Neural progenitor cell (in vitro differentiated cells): ENCODE measurements at regions not wholly inside any gene's neighbourhood (a gene's known extent, or its start where the extent isn't known, plus 50 kb on each side); places are given as distances from the start of the nearest gene placed in this dataset.

Source experiments
- DNase-seq: peaks from one replicate; pipeline ENCODE4 v3.0.0-alpha.2; 2016; ENCODE audit warnings: low spot score
- H2AFZ ChIP-seq: fragments of 200-600 bp; sonication (generic); replicated peaks from 2 replicates; pipeline ENCODE4 v1.6.1; 2016; ENCODE audit warnings: antibody characterized with exemption
- H3F3A ChIP-seq: fragments of 200-600 bp; sonication (generic); 2 replicates; pipeline ENCODE4 v1.6.1; 2016; ENCODE audit warnings: antibody characterized with exemption, low read depth
- H3K27ac ChIP-seq: fragments of 200-600 bp; sonication (generic); 2 replicates; pipeline ENCODE4 v1.5.1; 2016; ENCODE audit warnings: mild to moderate bottlenecking
- H3K27me3 ChIP-seq: fragments of 200-600 bp; sonication (generic); 2 replicates; pipeline ENCODE4 v1.6.1; 2016; ENCODE audit warnings: mild to moderate bottlenecking, moderate library complexity
- H3K36me3 ChIP-seq: fragments of 200-600 bp; sonication (generic); 2 replicates; pipeline ENCODE4 v1.5.1; 2016
- H3K4me1 ChIP-seq: fragments of 200-600 bp; sonication (generic); 2 replicates; pipeline ENCODE4 v1.6.1; 2016; ENCODE audit warnings: mixed run types
- H3K4me2 ChIP-seq: fragments of 200-600 bp; sonication (generic); 2 replicates; pipeline ENCODE4 v1.6.1; 2016
- H3K4me3 ChIP-seq: fragments of 200-600 bp; sonication (generic); 2 replicates; pipeline ENCODE4 v1.5.1; 2016
- H3K79me2 ChIP-seq: fragments of 200-600 bp; sonication (generic); 2 replicates; pipeline ENCODE4 v1.6.1; 2016; ENCODE audit warnings: low read depth
- H3K9ac ChIP-seq: fragments of 200-600 bp; sonication (generic); 2 replicates; pipeline ENCODE4 v1.6.1; 2016
- H3K9me3 ChIP-seq: fragments of 200-600 bp; sonication (generic); 2 replicates; pipeline ENCODE4 v1.5.1; 2016; ENCODE audit warnings: low read depth
- H4K20me1 ChIP-seq: fragments of 200-600 bp; sonication (generic); 2 replicates; pipeline ENCODE4 v1.6.1; 2016; ENCODE audit warnings: low read depth
- H3K27ac Mint-ChIP-seq: 3 replicates; pipeline ENCODE4 v1.8.0; 2021; ENCODE audit warnings: mixed read lengths
- H3K27me3 Mint-ChIP-seq: 2 replicates; pipeline ENCODE4 v1.8.0; 2022; ENCODE audit warnings: low read depth, mild to moderate bottlenecking, inconsistent platforms, moderate library complexity, mixed read lengths; ENCODE audit not compliant: insufficient read depth
- H3K36me3 Mint-ChIP-seq: 3 replicates; pipeline ENCODE4 v1.8.0; 2021; ENCODE audit warnings: mixed read lengths
- H3K4me1 Mint-ChIP-seq: 3 replicates; pipeline ENCODE4 v1.8.0; 2021; ENCODE audit warnings: mixed read lengths
- H3K4me3 Mint-ChIP-seq: 3 replicates; pipeline ENCODE4 v1.8.0; 2021; ENCODE audit warnings: mild to moderate bottlenecking, moderate library complexity, mixed read lengths
- H3K9me3 Mint-ChIP-seq: 3 replicates; pipeline ENCODE4 v1.8.0; 2020; ENCODE audit warnings: mixed read lengths
- CTCF ChIP-seq: fragments of 200-600 bp; sonication (generic); IDR thresholded peaks from 2 replicates; pipeline ENCODE4 v1.5.1; 2017; ENCODE audit warnings: antibody characterized with exemption, mild to moderate bottlenecking
- EZH2 ChIP-seq: fragments of 200-600 bp; sonication (generic); IDR thresholded peaks from 2 replicates; pipeline ENCODE4 v1.6.1; 2017; ENCODE audit warnings: antibody characterized with exemption, mild to moderate bottlenecking, moderate library complexity
- EZH2phosphoT487 ChIP-seq: fragments of 200-600 bp; sonication (generic); IDR thresholded peaks from 2 replicates; pipeline ENCODE4 v1.6.1; 2017; ENCODE audit warnings: antibody characterized with exemption

- no peaks in the 10 kb centered on the region for H3K27me3 Mint-ChIP-seq
- H4K20me1 ChIP-seq = no peaks in the 10 kb centered on the region
- H2AFZ ChIP-seq = no peak overlapping the region
Measured at GRCh38 chr18:73653827-73654226, 493.8 kb downstream of the FBXO15 start.

DNA sequence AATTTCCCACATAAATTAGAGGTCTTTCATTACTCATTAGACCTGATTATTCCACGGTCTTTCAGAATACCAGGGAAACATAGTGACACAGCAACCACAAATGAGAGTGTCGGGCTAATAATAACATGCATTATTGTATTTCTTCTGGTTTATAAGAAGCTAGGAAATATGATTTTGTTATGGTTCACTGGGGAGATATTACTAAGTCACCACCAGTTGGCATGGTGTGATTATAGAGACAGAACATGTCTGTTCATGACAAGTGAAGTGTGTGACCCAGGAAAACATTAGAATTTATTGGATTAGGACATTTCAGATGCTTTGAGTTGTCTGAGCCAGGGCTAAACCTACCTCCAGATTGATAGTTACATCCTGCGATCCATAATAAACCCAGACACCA is 494.4 kb downstream of the FBXO15 start:
- no peaks in the 10 kb centered on the region for H3K79me2 ChIP-seq
- H3K27me3 ChIP-seq = no peaks in the 10 kb centered on the region
- H3K4me2 ChIP-seq = no peak overlapping the region
- no peak for TF ChIP-seq EZH2
- no peak for TF ChIP-seq CTCF
- TF ChIP-seq EZH2phosphoT487 = no peak
- H3K9me3 Mint-ChIP-seq = no peaks in the 10 kb centered on the region
- no peaks in the 10 kb centered on the region for H3K36me3 Mint-ChIP-seq
- DNase-seq = no peak
- H3K4me3 ChIP-seq = no peak overlapping the region
- no peak overlapping the region for H3K4me3 Mint-ChIP-seq
- H3K27me3 Mint-ChIP-seq = no peaks in the 10 kb centered on the region
- H4K20me1 ChIP-seq = no peaks in the 10 kb centered on the region
- H3K4me1 ChIP-seq = no peaks in the 10 kb centered on the region
- no peaks in the 10 kb centered on the region for H3K9me3 ChIP-seq
- no peaks in the 10 kb centered on the region for H3K36me3 ChIP-seq
- no peaks in the 10 kb centered on the region for H3F3A ChIP-seq
- no peak overlapping the region for H3K27ac ChIP-seq
- no peak overlapping the region for H3K9ac ChIP-seq
- no peak overlapping the region for H3K27ac Mint-ChIP-seq
- H2AFZ ChIP-seq = no peak overlapping the region
- no peaks in the 10 kb centered on the region for H3K4me1 Mint-ChIP-seq

More at GRCh38 chr18:73653827-73654226, 493.8 kb downstream of the FBXO15 start:
- TF ChIP-seq EZH2 = no peak
- H3K4me3 ChIP-seq = no peak overlapping the region
- Mint-ChIP-seq H3K27ac (no peak overlapping the region), H3K4me1 (no peaks in the 10 kb centered on the region), H3K9me3 (no peaks in the 10 kb centered on the region), H3K4me3 (no peak overlapping the region), H3K36me3 (no peaks in the 10 kb centered on the region)
- H3K36me3 ChIP-seq = no peaks in the 10 kb centered on the region
- no peaks in the 10 kb centered on the region for H3K79me2 ChIP-seq
- no peak overlapping the region for H3K4me2 ChIP-seq
- no peak for DNase-seq
- H3K9me3 ChIP-seq = no peaks in the 10 kb centered on the region
- no peak overlapping the region for H3K27ac ChIP-seq
- no peaks in the 10 kb centered on the region for H3F3A ChIP-seq
- no peak overlapping the region for H3K9ac ChIP-seq
- no peaks in the 10 kb centered on the region for H3K27me3 ChIP-seq
- H3K4me1 ChIP-seq = no peaks in the 10 kb centered on the region

DNA sequence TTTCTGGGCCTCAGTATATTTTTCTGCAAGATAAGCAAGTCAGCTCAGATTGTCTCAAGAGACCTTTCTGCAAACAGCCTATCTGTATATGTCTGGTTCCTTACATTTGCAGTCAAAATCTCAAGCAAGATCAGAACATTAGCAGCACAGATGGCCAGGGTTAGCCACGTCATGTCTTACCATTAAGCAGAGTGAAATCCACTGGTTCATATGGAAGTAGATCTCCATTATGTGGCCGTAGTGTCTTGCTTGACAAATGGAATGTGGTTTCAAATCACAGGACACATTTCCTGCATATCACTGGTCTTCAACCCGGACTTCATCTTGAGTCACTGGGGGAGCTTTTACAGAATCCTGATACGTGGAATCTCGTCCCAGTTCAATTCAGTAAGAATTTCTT is 500.2 kb downstream of the FBXO15 start:
- H3K9ac ChIP-seq = no peak overlapping the region
- H3K79me2 ChIP-seq = no peaks in the 10 kb centered on the region
- H3K36me3 ChIP-seq = no peaks in the 10 kb centered on the region
- H4K20me1 ChIP-seq = no peaks in the 10 kb centered on the region
- no peak overlapping the region for H3K27ac Mint-ChIP-seq
- H3K27me3 Mint-ChIP-seq = no peaks in the 10 kb centered on the region
- no peaks in the 10 kb centered on the region for H3K9me3 ChIP-seq
- TF ChIP-seq EZH2 = no peak
- TF ChIP-seq EZH2phosphoT487 = no peak
- TF ChIP-seq CTCF = no peak
- H3K4me3 ChIP-seq = no peak overlapping the region
- H3K36me3 Mint-ChIP-seq = no peaks in the 10 kb centered on the region
- no peak overlapping the region for H3K4me2 ChIP-seq
- H3K4me3 Mint-ChIP-seq = no peak overlapping the region
- H3K9me3 Mint-ChIP-seq = no peaks in the 10 kb centered on the region
- no peak for DNase-seq
- no peaks in the 10 kb centered on the region for H3K4me1 Mint-ChIP-seq
- H3F3A ChIP-seq = no peaks in the 10 kb centered on the region
- H3K4me1 ChIP-seq = no peaks in the 10 kb centered on the region
- no peak overlapping the region for H2AFZ ChIP-seq
- H3K27ac ChIP-seq = no peak overlapping the region
- H3K27me3 ChIP-seq = no peaks in the 10 kb centered on the region

DNA sequence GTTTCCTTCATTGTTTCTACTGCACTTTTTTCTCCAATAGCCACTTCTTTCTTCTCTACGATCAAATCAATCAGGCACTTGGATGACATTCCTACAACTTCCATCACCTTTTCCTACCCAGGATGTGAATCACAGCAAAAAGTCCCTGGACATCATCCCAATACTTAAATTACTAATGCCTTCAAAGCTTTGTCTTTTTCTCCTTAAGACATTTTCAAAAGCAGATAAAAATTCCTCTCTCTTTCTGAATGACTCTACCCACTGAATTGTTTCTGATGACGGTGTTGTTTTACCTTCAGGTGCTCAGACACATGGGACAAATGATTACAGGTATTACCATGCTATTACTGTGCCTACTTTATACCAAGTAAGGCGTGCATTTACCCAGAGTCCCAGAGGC is 500.9 kb downstream of the FBXO15 start:
- H3K9me3 Mint-ChIP-seq = no peaks in the 10 kb centered on the region
- Histone ChIP-seq H3K4me1 (no peaks in the 10 kb centered on the region), H3K27me3 (no peaks in the 10 kb centered on the region), H2AFZ (no peak overlapping the region), H3K4me3 (no peak overlapping the region), H3K79me2 (no peaks in the 10 kb centered on the region), H3K9ac (no peak overlapping the region), H3K9me3 (no peaks in the 10 kb centered on the region), H3K36me3 (no peaks in the 10 kb centered on the region), H3F3A (no peaks in the 10 kb centered on the region), H3K27ac (no peak overlapping the region), H3K4me2 (no peak overlapping the region), H4K20me1 (no peaks in the 10 kb centered on the region)
- H3K4me3 Mint-ChIP-seq = no peak overlapping the region
- no peaks in the 10 kb centered on the region for H3K36me3 Mint-ChIP-seq
- TF ChIP-seq CTCF (no peak), EZH2 (no peak), EZH2phosphoT487 (no peak)
- H3K27me3 Mint-ChIP-seq = no peaks in the 10 kb centered on the region
- no peaks in the 10 kb centered on the region for H3K4me1 Mint-ChIP-seq
- no peak for DNase-seq
- no peak overlapping the region for H3K27ac Mint-ChIP-seq
